ENCODE measurements at regions not wholly inside any gene's neighbourhood (a gene's known extent, or its start where the extent isn't known, plus 50 kb on each side); places are given as distances from the start of the nearest gene placed in this dataset.

DNA sequence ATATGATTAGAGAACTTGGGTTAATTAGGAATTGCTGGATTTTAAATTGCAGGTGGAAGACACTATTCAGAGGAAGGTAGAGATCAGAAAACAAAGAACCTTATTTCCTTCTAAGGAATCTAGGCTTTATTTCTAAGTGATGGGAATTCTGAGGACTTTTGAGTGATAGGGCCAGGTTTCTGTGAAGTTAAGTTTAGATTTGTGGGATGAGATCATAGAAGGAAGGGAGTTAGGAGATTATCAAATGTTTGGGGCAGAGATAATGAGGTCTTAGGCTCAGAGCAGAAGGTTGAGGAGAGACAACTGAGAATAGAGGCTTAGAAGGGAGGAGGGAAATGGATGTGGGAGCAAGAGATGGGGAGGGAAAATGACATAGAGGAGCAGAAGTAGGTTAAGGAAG, 109.7 kb upstream of the MMS22L start:
- no peak for TF ChIP-seq POLR2A (IDR thresholded peaks at IDR 0.05)
- no peak for TF ChIP-seq POLR2AphosphoS5 (IDR thresholded peaks at IDR 0.05)

All from gastroesophageal sphincter (tissue), 2 donors.